HG03025 (cell line): ENCODE measurements at regions not wholly inside any gene's neighbourhood (a gene's known extent, or its start where the extent isn't known, plus 50 kb on each side); places are given as distances from the start of the nearest gene placed in this dataset.

Experiments used
- ATAC-seq: cut with Tn5 transposase; IDR thresholded peaks from one replicate; pipeline ENCODE4 v1.9.1; 2021; ENCODE audit warnings: mild to moderate bottlenecking, moderate library complexity; ENCODE audit not compliant: unreplicated experiment, low FRiP score

DNA sequence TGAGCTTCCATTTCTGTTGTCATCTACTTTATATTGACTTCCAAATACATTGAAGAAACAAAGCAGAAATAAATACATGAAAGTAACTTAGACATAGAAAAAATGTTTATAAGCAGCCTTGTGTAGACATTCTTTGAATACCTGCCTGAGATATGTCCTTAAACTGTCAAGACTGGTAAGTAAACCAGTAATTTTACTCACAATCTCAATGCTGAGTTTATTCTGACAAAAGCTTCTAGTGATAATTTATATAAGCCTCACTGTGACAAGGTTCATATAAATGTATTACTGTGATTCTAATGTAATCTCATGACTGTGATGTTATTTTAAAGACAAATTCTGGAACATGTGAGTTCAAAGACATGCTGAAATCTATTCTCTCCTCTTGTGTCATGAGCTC lies 516.7 kb upstream of the B3GALT2 start:
- ATAC-seq, result no peak

- ATAC-seq, result no peak
Measured at GRCh38 chr1:193701759-193702158, 515.3 kb upstream of the B3GALT2 start.

DNA sequence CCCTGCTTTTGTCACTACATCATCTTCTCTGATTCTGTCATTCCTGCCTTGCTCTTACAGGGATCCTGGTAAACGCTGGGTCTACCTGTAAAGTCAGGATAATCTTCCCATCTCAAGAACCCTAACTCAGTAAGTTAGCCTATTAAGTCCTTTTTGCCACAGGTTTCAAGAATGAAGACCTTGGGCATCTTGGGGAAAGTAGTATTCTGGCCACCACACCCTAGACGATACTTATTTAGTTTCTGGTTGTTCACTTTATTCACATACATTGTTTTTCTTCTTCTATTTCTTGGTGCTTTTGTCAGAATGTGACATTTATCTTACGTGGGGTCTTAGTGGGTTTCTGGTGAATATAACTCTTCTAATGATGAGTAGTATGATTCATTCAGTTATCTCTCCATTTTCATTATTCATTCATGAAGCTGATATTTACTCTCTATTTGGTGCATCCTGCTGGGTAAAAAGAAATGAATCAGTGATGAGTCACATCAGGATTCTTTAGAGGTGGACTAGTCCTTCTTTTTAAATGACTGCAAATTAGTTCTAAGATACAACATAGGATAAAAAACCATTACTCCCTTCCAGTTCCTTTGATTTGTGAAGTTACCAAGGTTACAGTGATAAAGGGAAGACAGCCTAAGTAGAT lies 514.4 kb upstream of the B3GALT2 start:
- ATAC-seq, result no peak

DNA sequence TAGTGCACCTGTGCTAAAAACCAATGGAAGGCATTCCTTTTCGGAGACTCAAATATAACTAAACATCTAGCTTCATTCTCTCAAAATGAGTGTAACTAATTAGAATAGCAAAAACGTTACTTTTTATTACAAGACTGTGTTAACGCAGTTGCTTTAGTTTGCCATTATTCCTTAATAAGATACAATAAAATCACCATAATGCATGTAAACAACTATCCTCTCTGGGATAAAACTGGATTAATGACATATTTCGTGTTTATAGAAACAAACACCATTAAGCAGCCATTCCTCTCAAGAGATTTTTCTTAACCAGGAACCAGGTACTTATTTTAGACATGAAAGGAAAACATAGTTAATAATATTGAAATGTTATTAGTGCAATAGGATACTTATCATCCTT lies 512.8 kb upstream of the B3GALT2 start:
- no peak for ATAC-seq

DNA sequence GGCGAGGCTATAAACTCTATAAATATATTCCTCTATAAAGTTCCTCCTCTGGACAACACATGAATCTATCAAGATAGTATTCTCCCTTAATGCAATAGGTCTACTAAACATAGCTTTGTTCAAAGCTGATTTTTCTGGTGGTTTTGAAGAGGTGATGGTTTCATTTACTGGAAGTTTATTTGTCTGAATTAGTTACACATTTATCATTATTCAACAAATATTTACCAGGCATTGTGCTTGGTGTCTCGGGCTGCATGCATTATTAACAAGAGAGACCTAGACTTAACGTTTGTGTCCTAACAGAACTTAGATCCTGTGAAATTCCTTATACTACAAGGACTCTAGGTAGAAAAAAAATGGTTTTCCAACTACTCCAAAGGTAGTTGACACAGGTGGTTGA lies 511.4 kb upstream of the B3GALT2 start:
- ATAC-seq, result no peak

- no peak for ATAC-seq
Measured at GRCh38 chr1:193697115-193697762, 510.8 kb upstream of the B3GALT2 start.

GRCh38 chr1:193694741-193695140 lies 508.3 kb upstream of the B3GALT2 start:
- ATAC-seq, result no peak

DNA sequence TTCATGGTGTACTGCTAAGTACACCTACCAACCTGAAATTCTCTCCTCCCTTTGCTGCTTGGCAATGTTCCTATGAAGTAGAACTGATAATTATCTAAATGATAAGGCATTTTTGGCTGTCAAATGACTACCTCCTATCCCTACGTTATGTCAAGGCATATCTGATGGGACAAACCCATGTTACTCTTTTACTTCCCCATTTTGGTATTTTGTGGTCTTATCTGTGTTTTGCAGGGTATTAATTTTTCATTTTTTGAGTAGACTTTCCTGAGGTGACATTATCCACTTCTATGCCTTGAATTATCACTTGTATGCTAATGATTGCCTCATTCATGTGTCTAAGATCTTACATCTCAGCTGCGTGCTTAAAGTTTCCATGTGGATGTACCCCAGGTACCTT lies 499.6 kb upstream of the B3GALT2 start:
- no peak for ATAC-seq

- ATAC-seq, result no peak
Measured at GRCh38 chr1:193681422-193681821, 495.0 kb upstream of the B3GALT2 start.

DNA sequence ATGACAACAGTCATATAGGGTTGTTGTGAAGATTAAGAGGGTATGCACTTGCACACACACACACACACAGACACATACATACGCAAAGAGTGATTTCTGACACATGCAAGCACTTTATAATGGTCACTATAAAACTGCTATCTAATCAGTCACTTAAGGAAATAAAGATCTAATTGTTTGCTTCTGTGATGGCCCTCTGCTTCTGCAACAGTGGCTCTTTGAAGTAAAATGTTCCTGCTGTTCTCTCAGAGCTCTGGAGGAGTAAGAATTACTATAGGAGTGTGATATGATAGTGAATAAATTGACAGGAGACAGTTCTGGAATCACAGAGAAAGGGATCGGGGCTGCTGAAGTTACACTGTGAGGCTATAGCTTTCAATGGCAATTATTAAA lies 494.5 kb upstream of the B3GALT2 start:
- no peak for ATAC-seq

DNA sequence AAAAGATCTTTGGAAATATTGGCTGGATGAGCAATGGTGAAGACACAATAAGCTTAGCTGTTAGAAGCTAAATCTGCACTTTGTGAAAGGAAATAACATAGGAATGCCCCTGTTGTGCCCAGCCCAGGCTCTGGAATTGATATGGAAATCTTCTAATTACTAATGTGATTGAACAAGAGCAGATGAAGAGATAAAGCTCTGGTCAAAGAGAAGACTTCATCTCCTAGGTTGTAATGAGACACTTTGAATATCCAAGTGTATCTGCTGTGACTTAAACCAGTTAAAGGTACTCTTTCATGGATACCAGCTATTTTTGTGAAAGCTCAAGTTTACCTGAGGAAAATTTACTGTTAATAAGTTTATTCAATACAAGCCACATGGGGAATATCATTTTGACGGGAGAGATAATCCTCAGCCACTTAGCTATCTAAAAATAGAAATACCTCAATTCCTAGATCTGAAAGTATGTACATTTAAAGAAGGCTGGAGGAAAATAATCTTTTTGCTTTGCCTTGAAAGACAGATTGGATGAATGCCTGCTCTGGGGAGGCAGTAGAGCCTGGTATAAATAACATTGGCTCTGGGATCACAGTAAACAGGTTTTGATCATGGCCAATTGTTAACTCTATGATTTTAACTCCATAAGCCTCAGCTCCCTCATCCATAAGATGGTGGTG lies 494.0 kb upstream of the B3GALT2 start:
- no peak for ATAC-seq

DNA sequence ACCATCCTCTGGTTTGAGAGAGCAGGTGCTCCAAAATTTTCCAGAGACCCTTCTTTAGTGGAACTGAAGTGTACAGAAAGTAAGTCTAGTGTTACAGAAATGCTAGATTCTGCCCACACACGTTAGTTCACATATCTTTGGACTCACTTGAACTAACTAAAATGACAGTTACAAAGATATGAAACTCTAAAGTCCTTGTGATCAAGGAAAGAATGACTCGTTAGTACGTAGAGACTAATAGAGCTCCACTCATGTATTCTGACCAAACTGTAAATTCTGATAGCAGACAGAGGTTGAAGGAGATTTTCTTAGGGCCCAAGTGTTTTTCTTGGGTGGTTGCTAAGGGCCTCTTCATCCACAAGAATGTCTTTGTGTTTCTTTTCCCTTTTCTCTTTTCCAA lies 491.5 kb upstream of the B3GALT2 start:
- ATAC-seq, result no peak

- ATAC-seq, result no peak
Measured at GRCh38 chr1:193676996-193677549, 490.7 kb upstream of the B3GALT2 start.

GRCh38 chr1:193674292-193674944 lies 488.0 kb upstream of the B3GALT2 start:
- no peak for ATAC-seq

- ATAC-seq, result no peak
Measured at GRCh38 chr1:193666485-193667083, 480.2 kb upstream of the B3GALT2 start.

- no peak for ATAC-seq
Measured at GRCh38 chr1:193663965-193664364, 477.6 kb upstream of the B3GALT2 start.

DNA sequence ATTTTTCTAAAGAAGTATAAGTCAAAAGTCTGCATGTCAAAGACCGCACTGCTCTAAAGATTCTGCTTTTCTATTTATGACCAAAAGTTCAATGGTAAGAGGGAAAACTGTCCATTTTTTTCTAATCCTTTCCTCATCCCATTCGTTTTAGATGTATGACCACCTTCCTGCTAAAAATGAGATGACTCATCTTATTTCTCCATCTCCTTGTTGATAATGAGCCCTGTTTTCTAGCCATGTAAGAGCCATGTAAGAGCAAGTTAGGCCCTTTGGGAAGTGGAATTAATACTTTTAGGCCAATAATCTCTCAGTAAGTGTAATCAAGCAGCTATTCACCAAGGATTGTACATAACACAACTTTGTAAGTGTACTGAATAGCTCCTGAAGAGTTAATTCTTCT lies 475.6 kb upstream of the B3GALT2 start:
- no peak for ATAC-seq

- ATAC-seq, result no peak
Measured at GRCh38 chr1:193661385-193661784, 475.0 kb upstream of the B3GALT2 start.

- ATAC-seq, result no peak
Measured at GRCh38 chr1:193660428-193660827, 474.0 kb upstream of the B3GALT2 start.

- ATAC-seq, result no peak
Measured at GRCh38 chr1:193658691-193659090, 472.3 kb upstream of the B3GALT2 start.

DNA sequence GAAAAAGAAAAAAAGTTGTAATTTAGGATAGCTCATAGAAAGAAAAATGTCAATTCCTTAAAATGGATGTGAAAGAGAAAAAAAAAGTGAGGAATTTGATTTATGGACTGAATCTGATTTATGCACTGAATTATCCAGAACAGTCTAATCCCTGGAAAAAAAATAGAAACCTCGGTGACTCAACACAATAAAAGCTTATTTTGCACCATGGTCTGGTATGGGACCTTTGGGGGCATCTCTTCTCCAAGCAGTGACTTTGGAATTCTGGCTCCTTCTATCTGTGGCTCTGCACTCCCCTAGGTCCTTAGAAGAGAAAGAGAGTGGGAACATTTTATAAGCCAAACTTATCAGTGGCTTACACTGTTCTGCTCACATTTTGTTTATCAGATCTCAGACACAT lies 471.7 kb upstream of the B3GALT2 start:
- ATAC-seq, result no peak
